OCI-LY1 (cell line): ENCODE measurements at regions not wholly inside any gene's neighbourhood (a gene's known extent, or its start where the extent isn't known, plus 50 kb on each side); places are given as distances from the start of the nearest gene placed in this dataset.

Experiments used
- CTCF ChIP-seq: fragments of 200-600 bp; sonication (generic), shearing (Covaris generic); IDR thresholded peaks from 2 replicates; pipeline ENCODE4 v1.5.1; 2017; ENCODE audit warnings: mild to moderate bottlenecking, antibody characterized with exemption, low read length, moderate library complexity, mixed read lengths
- EZH2 ChIP-seq: fragments of 200-600 bp; sonication (generic), shearing (Covaris generic); IDR thresholded peaks from 2 replicates; pipeline ENCODE4 v1.8.0; 2017; ENCODE audit warnings: borderline replicate concordance, mixed run types, mild to moderate bottlenecking, antibody characterized with exemption, low read length, moderate library complexity, mixed read lengths

GRCh38 chr7:17530244-17530643 is 231.8 kb downstream of the AHR start:
- TF ChIP-seq CTCF: no peak
- no peak for TF ChIP-seq EZH2
